HG02610 (cell line): ENCODE measurements at regions not wholly inside any gene's neighbourhood (a gene's known extent, or its start where the extent isn't known, plus 50 kb on each side); places are given as distances from the start of the nearest gene placed in this dataset.

Source experiments
- ATAC-seq: cut with Tn5 transposase; IDR thresholded peaks from one replicate; pipeline ENCODE4 v1.9.1; 2021; ENCODE audit warnings: mild to moderate bottlenecking, moderate library complexity; ENCODE audit not compliant: unreplicated experiment

- ATAC-seq = no peak
Measured at GRCh38 chr18:64275593-64276300, 126.9 kb upstream of the LINC00305 start.

- ATAC-seq = no peak
Measured at GRCh38 chr18:64273724-64274123, 124.8 kb upstream of the LINC00305 start.

- no peak for ATAC-seq
Measured at GRCh38 chr18:64271975-64272659, 123.2 kb upstream of the LINC00305 start.

GRCh38 chr18:64271246-64271645, 122.4 kb upstream of the LINC00305 start:
- no peak for ATAC-seq

GRCh38 chr18:64270608-64271007, 121.7 kb upstream of the LINC00305 start:
- no peak for ATAC-seq

GRCh38 chr18:64270121-64270520, 121.2 kb upstream of the LINC00305 start:
- ATAC-seq = no peak

- ATAC-seq = no peak
Measured at GRCh38 chr18:64264171-64264570, 115.3 kb upstream of the LINC00305 start.

GRCh38 chr18:64260810-64261209, 111.9 kb upstream of the LINC00305 start:
- no peak for ATAC-seq

- no peak for ATAC-seq
Measured at GRCh38 chr18:64259871-64260270, 111.0 kb upstream of the LINC00305 start.

- ATAC-seq = no peak
Measured at GRCh38 chr18:64258111-64258650, 109.3 kb upstream of the LINC00305 start.

GRCh38 chr18:64254399-64255093, 105.7 kb upstream of the LINC00305 start:
- no peak for ATAC-seq

GRCh38 chr18:64253873-64254272, 105.0 kb upstream of the LINC00305 start:
- no peak for ATAC-seq

GRCh38 chr18:64253222-64253621, 104.3 kb upstream of the LINC00305 start:
- ATAC-seq = no peak

- ATAC-seq = no peak
Measured at GRCh38 chr18:64248836-64249235, 99.9 kb upstream of the LINC00305 start.

- no peak for ATAC-seq
Measured at GRCh38 chr18:64245126-64245861, 96.4 kb upstream of the LINC00305 start.

- ATAC-seq = no peak
Measured at GRCh38 chr18:64244571-64244970, 95.7 kb upstream of the LINC00305 start.

- no peak for ATAC-seq
Measured at GRCh38 chr18:64240316-64240715, 91.4 kb upstream of the LINC00305 start.

GRCh38 chr18:64238076-64238475, 89.2 kb upstream of the LINC00305 start:
- ATAC-seq = no peak

- no peak for ATAC-seq
Measured at GRCh38 chr18:64234321-64234720, 85.4 kb upstream of the LINC00305 start.

- no peak for ATAC-seq
Measured at GRCh38 chr18:64233851-64234250, 85.0 kb upstream of the LINC00305 start.

- no peak for ATAC-seq
Measured at GRCh38 chr18:64220941-64221340, 72.1 kb upstream of the LINC00305 start.
